ENCODE measurements at regions not wholly inside any gene's neighbourhood (a gene's known extent, or its start where the extent isn't known, plus 50 kb on each side); places are given as distances from the start of the nearest gene placed in this dataset.

- TF ChIP-seq CTCF (IDR thresholded peaks at IDR 0.05) (no peak), POLR2A (IDR thresholded peaks at IDR 0.05) (no peak)
Measured at GRCh38 chr3:127388427-127388826, 100.6 kb upstream of the PRR20G start.
